HL-60 (cell line): ENCODE measurements at regions not wholly inside any gene's neighbourhood (a gene's known extent, or its start where the extent isn't known, plus 50 kb on each side); places are given as distances from the start of the nearest gene placed in this dataset.
A peak's percentile ranks its signal among the peaks of the same experiment; 100 is the strongest.

Experiments used
- GABPA ChIP-seq: IDR thresholded peaks from 2 replicates; pipeline ENCODE4 v1.6.1; 2012; ENCODE audit warnings: low read depth
- POLR2AphosphoS5 ChIP-seq: IDR thresholded peaks from 2 replicates; pipeline ENCODE4 v1.6.1; 2012; ENCODE audit warnings: low read depth
- TF ChIP-seq, protein P1 (sequence below): IDR thresholded peaks from one replicate; pipeline ENCODE4 v1.5.1; 2011; ENCODE audit warnings: low read length, control low read depth, inconsistent platforms; ENCODE audit not compliant: insufficient read depth

DNA sequence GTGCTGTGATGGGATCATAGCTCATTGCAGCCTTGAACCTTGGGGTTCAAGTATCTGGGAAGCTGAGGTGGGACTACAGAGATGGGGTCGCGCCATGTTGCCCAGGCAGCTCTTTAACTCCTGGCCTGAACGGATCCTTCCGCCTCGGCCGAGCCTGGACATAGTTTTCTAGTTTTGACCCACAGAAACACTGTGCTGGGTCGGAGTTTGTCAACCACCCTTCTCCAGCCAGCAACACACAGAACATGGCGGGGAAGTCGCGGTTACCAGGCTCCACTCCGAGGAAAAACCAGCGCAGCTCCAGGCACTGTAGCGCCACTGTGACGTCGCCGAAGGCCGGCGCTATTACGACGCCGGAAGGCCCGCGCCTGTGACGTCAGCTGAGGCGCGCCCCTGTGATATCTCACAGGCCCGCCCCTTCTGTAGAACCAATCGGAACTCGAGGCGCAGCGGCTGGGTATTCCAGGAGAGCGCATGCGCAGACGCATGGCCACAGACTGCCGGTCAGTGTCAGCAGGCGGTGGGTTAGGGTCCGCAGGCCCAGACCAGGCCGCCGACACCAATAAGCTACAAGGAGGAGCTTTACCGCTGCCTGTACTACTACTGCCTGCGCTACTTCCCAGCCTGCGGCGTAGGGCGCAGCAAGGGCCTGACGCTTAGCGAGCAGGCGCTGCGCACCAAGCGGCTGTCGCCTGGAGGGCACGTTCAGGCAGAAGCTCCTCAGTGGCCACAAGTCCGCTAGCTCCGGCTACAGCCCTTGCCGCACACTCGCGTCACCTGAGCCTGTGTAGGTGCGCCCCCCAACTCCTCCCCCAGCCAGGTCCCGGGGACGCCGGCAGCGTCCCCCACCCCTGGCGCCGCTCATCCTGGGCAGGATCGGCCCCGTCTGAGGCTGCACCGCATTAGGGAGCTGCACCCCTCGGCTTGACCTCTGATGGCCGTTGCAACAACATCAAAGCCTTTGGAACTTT is 135.2 kb upstream of the KCTD7 start:
- TF ChIP-seq, protein P1, sequence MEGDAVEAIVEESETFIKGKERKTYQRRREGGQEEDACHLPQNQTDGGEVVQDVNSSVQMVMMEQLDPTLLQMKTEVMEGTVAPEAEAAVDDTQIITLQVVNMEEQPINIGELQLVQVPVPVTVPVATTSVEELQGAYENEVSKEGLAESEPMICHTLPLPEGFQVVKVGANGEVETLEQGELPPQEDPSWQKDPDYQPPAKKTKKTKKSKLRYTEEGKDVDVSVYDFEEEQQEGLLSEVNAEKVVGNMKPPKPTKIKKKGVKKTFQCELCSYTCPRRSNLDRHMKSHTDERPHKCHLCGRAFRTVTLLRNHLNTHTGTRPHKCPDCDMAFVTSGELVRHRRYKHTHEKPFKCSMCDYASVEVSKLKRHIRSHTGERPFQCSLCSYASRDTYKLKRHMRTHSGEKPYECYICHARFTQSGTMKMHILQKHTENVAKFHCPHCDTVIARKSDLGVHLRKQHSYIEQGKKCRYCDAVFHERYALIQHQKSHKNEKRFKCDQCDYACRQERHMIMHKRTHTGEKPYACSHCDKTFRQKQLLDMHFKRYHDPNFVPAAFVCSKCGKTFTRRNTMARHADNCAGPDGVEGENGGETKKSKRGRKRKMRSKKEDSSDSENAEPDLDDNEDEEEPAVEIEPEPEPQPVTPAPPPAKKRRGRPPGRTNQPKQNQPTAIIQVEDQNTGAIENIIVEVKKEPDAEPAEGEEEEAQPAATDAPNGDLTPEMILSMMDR, result no peak
- TF ChIP-seq GABPA, result peak; percentile 71
- TF ChIP-seq POLR2AphosphoS5, result peak; percentile 92
